Vagina (tissue), 2 donors: ENCODE measurements at regions not wholly inside any gene's neighbourhood (a gene's known extent, or its start where the extent isn't known, plus 50 kb on each side); places are given as distances from the start of the nearest gene placed in this dataset.

Experiments
- DNase-seq, 2 donors: peaks; one replicate each; pipeline ENCODE4 v3.0.0-alpha.2; 2017; ENCODE audit errors: extremely low spot score in 2 of 2
- H3K27ac ChIP-seq: fragments of 200-600 bp; sonication (generic); one replicate; pipeline ENCODE4 v1.5.1; 2019
- H3K27me3 ChIP-seq: fragments of 200-600 bp; sonication (generic); one replicate; pipeline ENCODE4 v1.5.1; 2019
- H3K36me3 ChIP-seq, 2 donors: fragments of 200-600 bp; sonication (generic); one replicate each; pipeline ENCODE4 v1.5.1; 2017 to 2019
- H3K4me1 ChIP-seq: fragments of 200-600 bp; sonication (generic); one replicate; pipeline ENCODE4 v1.5.1; 2019
- H3K4me3 ChIP-seq, 2 donors: fragments of 200-600 bp; sonication (generic); 1 replicate in 1 of 2; 2 replicates in 1 of 2; pipeline ENCODE4 v1.5.1; 2016 to 2019
- H3K9me3 ChIP-seq: fragments of 200-600 bp; sonication (generic); one replicate; pipeline ENCODE4 v1.5.1; 2019
- CTCF ChIP-seq, 3 experiments: fragments of 450-650 bp in 2 of 3; fragments of 200-600 bp in 1 of 3; sonication (generic) in 1 of 3; IDR thresholded peaks; one replicate each; pipeline ENCODE4 v1.5.1; 2017 to 2019; ENCODE audit warnings: antibody characterized with exemption in 3 of 3, mild to moderate bottlenecking in 2 of 3, moderate library complexity in 2 of 3
- POLR2A ChIP-seq, 2 donors: fragments of 450-650 bp; IDR thresholded peaks; one replicate each; pipeline ENCODE4 v1.6.1; 2017; ENCODE audit warnings: antibody characterized with exemption in 2 of 2, mild to moderate bottlenecking in 2 of 2, moderate library complexity in 2 of 2
- POLR2AphosphoS5 ChIP-seq, 2 donors: sonication (generic); formaldehyde crosslinking; IDR thresholded peaks; one replicate each; pipeline ENCODE4 v1.9.0; 2017; ENCODE audit warnings: antibody characterized with exemption in 2 of 2, mild to moderate bottlenecking in 2 of 2, low read depth in 1 of 2; ENCODE audit not compliant: insufficient read depth in 1 of 2
- intact Hi-C: fragments of 100-400 bp; cut with DNase I; formaldehyde crosslinking; loops from one replicate; pipeline ENCODE4 v1.15.1; 2023

GRCh38 chr2:143901185-143901842, 618.6 kb downstream of the ZEB2 start:
- no peak for DNase-seq
- intact Hi-C loops: no loop called here
- Histone ChIP-seq H3K9me3 (no peaks in the 10 kb centered on the region), H3K4me3 (no peak overlapping the region), H3K36me3 (no peaks in the 10 kb centered on the region), H3K27ac (no peak overlapping the region), H3K4me1 (peaks cover 14% of the 10 kb centered on the region), H3K27me3 (no peaks in the 10 kb centered on the region)
- TF ChIP-seq POLR2A (IDR thresholded peaks at IDR 0.05): no peak
- no peak for TF ChIP-seq CTCF (IDR thresholded peaks at IDR 0.05)
- TF ChIP-seq POLR2AphosphoS5 (IDR thresholded peaks at IDR 0.05; ENCODE audit: insufficient read depth in 1 of 2, low read depth in 1 of 2): no peak

- no peak for DNase-seq
- Histone ChIP-seq H3K4me1 (peaks cover 14% of the 10 kb centered on the region), H3K27ac (no peak overlapping the region), H3K4me3 (no peak overlapping the region), H3K27me3 (no peaks in the 10 kb centered on the region), H3K36me3 (no peaks in the 10 kb centered on the region), H3K9me3 (no peaks in the 10 kb centered on the region)
- TF ChIP-seq POLR2A (IDR thresholded peaks at IDR 0.05): no peak
- TF ChIP-seq CTCF (IDR thresholded peaks at IDR 0.05): no peak
- TF ChIP-seq POLR2AphosphoS5 (IDR thresholded peaks at IDR 0.05; ENCODE audit: insufficient read depth in 1 of 2, low read depth in 1 of 2): no peak
- intact Hi-C loops: no loop called here
Measured at GRCh38 chr2:143899987-143900386, 619.9 kb downstream of the ZEB2 start.

GRCh38 chr2:143893371-143893770, 626.5 kb downstream of the ZEB2 start:
- Histone ChIP-seq H3K4me3 (no peak overlapping the region), H3K9me3 (no peaks in the 10 kb centered on the region), H3K4me1 (no peaks in the 10 kb centered on the region), H3K27ac (no peak overlapping the region), H3K27me3 (no peaks in the 10 kb centered on the region), H3K36me3 (no peaks in the 10 kb centered on the region)
- no peak for DNase-seq
- TF ChIP-seq POLR2AphosphoS5 (IDR thresholded peaks at IDR 0.05; ENCODE audit: insufficient read depth in 1 of 2, low read depth in 1 of 2) (no peak), CTCF (IDR thresholded peaks at IDR 0.05) (no peak), POLR2A (IDR thresholded peaks at IDR 0.05) (no peak)
- intact Hi-C loops: no loop called here

GRCh38 chr2:143891879-143892308, 628.0 kb downstream of the ZEB2 start:
- no peaks in the 10 kb centered on the region for H3K27me3 ChIP-seq
- H3K36me3 ChIP-seq: no peaks in the 10 kb centered on the region
- no peaks in the 10 kb centered on the region for H3K9me3 ChIP-seq
- no peak for DNase-seq
- TF ChIP-seq POLR2AphosphoS5 (IDR thresholded peaks at IDR 0.05; ENCODE audit: insufficient read depth in 1 of 2, low read depth in 1 of 2): no peak
- TF ChIP-seq POLR2A (IDR thresholded peaks at IDR 0.05): no peak
- TF ChIP-seq CTCF (IDR thresholded peaks at IDR 0.05): no peak
- intact Hi-C loops: no loop called here
- H3K27ac ChIP-seq: no peak overlapping the region
- no peak overlapping the region for H3K4me3 ChIP-seq
- no peaks in the 10 kb centered on the region for H3K4me1 ChIP-seq

- no peaks in the 10 kb centered on the region for H3K4me1 ChIP-seq
- H3K36me3 ChIP-seq: no peaks in the 10 kb centered on the region
- TF ChIP-seq POLR2AphosphoS5 (IDR thresholded peaks at IDR 0.05; ENCODE audit: insufficient read depth in 1 of 2, low read depth in 1 of 2) (no peak), POLR2A (IDR thresholded peaks at IDR 0.05) (no peak), CTCF (IDR thresholded peaks at IDR 0.05) (no peak)
- DNase-seq: no peak
- no peaks in the 10 kb centered on the region for H3K9me3 ChIP-seq
- no peak overlapping the region for H3K27ac ChIP-seq
- H3K27me3 ChIP-seq: no peaks in the 10 kb centered on the region
- intact Hi-C loops: no loop called here
- H3K4me3 ChIP-seq: no peak overlapping the region
Measured at GRCh38 chr2:143890798-143891197, 629.1 kb downstream of the ZEB2 start.
